HCEC 1CT (cell line): ENCODE measurements at regions not wholly inside any gene's neighbourhood (a gene's known extent, or its start where the extent isn't known, plus 50 kb on each side); places are given as distances from the start of the nearest gene placed in this dataset.
A peak's percentile ranks its signal among the peaks of the same experiment; 100 is the strongest.

Experiments used
- DNase-seq: peaks from one replicate; pipeline ENCODE4 v3.0.0-alpha.2; 2017

- no peak for DNase-seq
Measured at GRCh38 chr17:79187186-79187585, 112.6 kb downstream of the ENGASE start.

- no peak for DNase-seq
Measured at GRCh38 chr17:79186406-79186805, 111.8 kb downstream of the ENGASE start.

- DNase-seq, result no peak
Measured at GRCh38 chr17:79185671-79186070, 111.0 kb downstream of the ENGASE start.

- DNase-seq, result no peak
Measured at GRCh38 chr17:79184219-79184618, 109.6 kb downstream of the ENGASE start.

- DNase-seq, result no peak
Measured at GRCh38 chr17:79183293-79184158, 108.9 kb downstream of the ENGASE start.

- no peak for DNase-seq
Measured at GRCh38 chr17:79183043-79183292, 108.3 kb downstream of the ENGASE start.

- no peak for DNase-seq
Measured at GRCh38 chr17:79182176-79183042, 107.8 kb downstream of the ENGASE start.

GRCh38 chr17:79180358-79181005 is 105.9 kb downstream of the ENGASE start:
- no peak for DNase-seq

- no peak for DNase-seq
Measured at GRCh38 chr17:79179334-79179733, 104.7 kb downstream of the ENGASE start.

GRCh38 chr17:79177877-79178276 is 103.3 kb downstream of the ENGASE start:
- no peak for DNase-seq

- no peak for DNase-seq
Measured at GRCh38 chr17:79176792-79177601, 102.4 kb downstream of the ENGASE start.

GRCh38 chr17:79174905-79175856 is 100.6 kb downstream of the ENGASE start:
- DNase-seq, result peak; percentile 23

GRCh38 chr17:79174193-79174765 is 99.7 kb downstream of the ENGASE start:
- DNase-seq, result no peak

- DNase-seq, result no peak
Measured at GRCh38 chr17:79171188-79171587, 96.6 kb downstream of the ENGASE start.

- no peak for DNase-seq
Measured at GRCh38 chr17:79169861-79170260, 95.2 kb downstream of the ENGASE start.

GRCh38 chr17:79169366-79169765 is 94.7 kb downstream of the ENGASE start:
- DNase-seq, result no peak

- DNase-seq, result no peak
Measured at GRCh38 chr17:79168486-79169055, 93.9 kb downstream of the ENGASE start.

- no peak for DNase-seq
Measured at GRCh38 chr17:79167486-79167885, 92.9 kb downstream of the ENGASE start.

GRCh38 chr17:79165756-79166473 is 91.3 kb downstream of the ENGASE start:
- DNase-seq, result no peak
